H1 (cell line): ENCODE measurements at regions not wholly inside any gene's neighbourhood (a gene's known extent, or its start where the extent isn't known, plus 50 kb on each side); places are given as distances from the start of the nearest gene placed in this dataset.

Experiments used
- CTCF ChIA-PET: fragments of 300-600 bp; sonication (Branson Sonifier 250); formaldehyde crosslinking; loops from one replicate; lab custom pipeline; 2021; ENCODE audit not compliant: partially characterized antibody; lab: Charles Lee
- POLR2A ChIA-PET: fragments of 300-600 bp; sonication (Branson Sonifier 250); formaldehyde crosslinking; loops from one replicate; lab custom pipeline; 2021; ENCODE audit warnings: inconsistent platforms; ENCODE audit not compliant: partially characterized antibody; lab: Charles Lee
- DNase-seq, 2 experiments: peaks; one replicate each; pipeline versions ENCODE4 v3.0.0 to v3.0.0-alpha.2; 2010 to 2022; ENCODE audit warnings: low spot score in 2 of 2, low read depth in 1 of 2, mixed read lengths in 1 of 2
- FAIRE-seq: peaks from 2 replicates; lab custom pipeline; 2011; peaks lifted over from hg19 to GRCh38; lab: Jason Lieb, UNC
- H2AFZ ChIP-seq: 2 replicates; pipeline ENCODE4 v1.8.1; 2012; ENCODE audit warnings: low read length, inconsistent platforms
- H2AK5ac ChIP-seq: 2 replicates; pipeline ENCODE4 v1.6.1; 2013; ENCODE audit warnings: low read depth, low read length
- H2BK120ac ChIP-seq: replicated peaks from 2 replicates; pipeline ENCODE3; 2013; ENCODE audit warnings: low read depth, low read length, inconsistent platforms
- H2BK12ac ChIP-seq: 2 replicates; pipeline ENCODE4 v1.6.1; 2013; ENCODE audit warnings: low read depth, low read length
- H2BK15ac ChIP-seq: 2 replicates; pipeline ENCODE4 v1.6.1; 2013; ENCODE audit warnings: low read length
- H2BK20ac ChIP-seq: 2 replicates; pipeline ENCODE4 v1.6.1; 2013; ENCODE audit warnings: low read length
- H2BK5ac ChIP-seq: 2 replicates; pipeline ENCODE4 v1.6.1; 2013; ENCODE audit warnings: low read depth, low read length
- H3K14ac ChIP-seq: 2 replicates; pipeline ENCODE4 v1.6.1; 2013; ENCODE audit warnings: inconsistent platforms; ENCODE audit not compliant: insufficient read length
- H3K18ac ChIP-seq: 2 replicates; pipeline ENCODE4 v1.6.1; 2013; ENCODE audit warnings: low read length; ENCODE audit errors: extremely low read depth
- H3K23ac ChIP-seq: 2 replicates; pipeline ENCODE4 v1.6.1; 2013; ENCODE audit warnings: inconsistent platforms; ENCODE audit not compliant: insufficient read length
- H3K23me2 ChIP-seq: 2 replicates; pipeline ENCODE4 v1.6.1; 2013; ENCODE audit warnings: low read depth, low read length
- H3K27ac ChIP-seq: 2 replicates; pipeline ENCODE4 v1.6.1; 2011; ENCODE audit warnings: low read depth, low read length, inconsistent platforms
- H3K27me3 ChIP-seq, 4 experiments: replicated peaks in 1 of 4; 1 replicate in 1 of 4; 2 replicates in 3 of 4; pipeline versions ENCODE4 v1.6.1 to v1.8.1; 2011 to 2013; ENCODE audit warnings: low read length in 3 of 4, mild to moderate bottlenecking in 3 of 4, inconsistent platforms in 2 of 4, mixed read lengths in 2 of 4, moderate library complexity in 1 of 4; ENCODE audit not compliant: control insufficient read depth in 3 of 4, insufficient read depth in 3 of 4; ENCODE audit errors: extremely low read depth in 1 of 4
- H3K36me3 ChIP-seq, 4 experiments: 2 replicates each; pipeline versions ENCODE4 v1.6.1 to v1.8.1; 2011 to 2013; ENCODE audit warnings: mild to moderate bottlenecking in 4 of 4, low read length in 3 of 4, moderate library complexity in 2 of 4, control low read depth in 1 of 4, inconsistent platforms in 1 of 4; ENCODE audit not compliant: insufficient read depth in 4 of 4, control insufficient read depth in 2 of 4
- H3K4ac ChIP-seq: replicated peaks from 2 replicates; pipeline ENCODE3; 2013; ENCODE audit warnings: low read length, low read depth, mixed read lengths, inconsistent platforms; ENCODE audit not compliant: insufficient read length
- H3K4me1 ChIP-seq, 4 experiments: replicated peaks in 1 of 4; 1 replicate in 1 of 4; 2 replicates in 3 of 4; pipeline versions ENCODE4 v1.6.1 to v1.8.1; 2011 to 2013; ENCODE audit warnings: low read length in 3 of 4, inconsistent platforms in 2 of 4, mixed read lengths in 1 of 4; ENCODE audit not compliant: insufficient read depth in 4 of 4, control insufficient read depth in 3 of 4
- H3K4me2 ChIP-seq, 2 experiments: 2 replicates each; pipeline versions ENCODE4 v1.6.1 to v1.8.1; 2011 to 2013; ENCODE audit warnings: low read depth in 2 of 2, low read length in 2 of 2, control low read depth in 1 of 2, inconsistent platforms in 1 of 2, mild to moderate bottlenecking in 1 of 2; ENCODE audit not compliant: insufficient read depth in 1 of 2
- H3K4me3 ChIP-seq, 4 experiments: fragments of 200-600, 300-600 bp in 1 of 4; sonication (generic), shearing (Covaris generic), sonication (Bioruptor Twin) in 1 of 4; 2 replicates each; pipeline versions ENCODE4 v1.5.1 to v1.8.1; 2011 to 2016; ENCODE audit warnings: low read length in 4 of 4, low read depth in 3 of 4, control low read depth in 2 of 4, inconsistent platforms in 2 of 4, mild to moderate bottlenecking in 2 of 4, mixed read lengths in 1 of 4, moderate library complexity in 1 of 4; ENCODE audit not compliant: insufficient read depth in 2 of 4; ENCODE audit errors: extremely low read depth in 1 of 4
- H3K56ac ChIP-seq: replicated peaks from 2 replicates; pipeline ENCODE3; 2013; ENCODE audit warnings: low read depth, mild to moderate bottlenecking, mixed read lengths, low read length, inconsistent platforms; ENCODE audit not compliant: insufficient read length
- H3K79me1 ChIP-seq: 2 replicates; pipeline ENCODE4 v1.6.1; 2013; ENCODE audit warnings: low read depth, low read length, control low read depth
- H3K79me2 ChIP-seq, 2 experiments: 2 replicates each; pipeline versions ENCODE4 v1.6.1 to v1.8.1; 2012 to 2013; ENCODE audit warnings: low read length in 2 of 2, mild to moderate bottlenecking in 2 of 2, inconsistent platforms in 1 of 2; ENCODE audit not compliant: insufficient read depth in 2 of 2, control insufficient read depth in 1 of 2
- H3K9ac ChIP-seq, 4 experiments: replicated peaks in 1 of 4; 1 replicate in 1 of 4; 2 replicates in 3 of 4; pipeline versions ENCODE4 v1.6.1 to v1.8.1; 2011 to 2013; ENCODE audit warnings: low read depth in 3 of 4, low read length in 3 of 4, control low read depth in 2 of 4, mild to moderate bottlenecking in 2 of 4, moderate library complexity in 2 of 4, inconsistent platforms in 1 of 4; ENCODE audit errors: extremely low read depth in 1 of 4
- H3K9me3 ChIP-seq, 2 experiments: 2 replicates each; pipeline versions ENCODE4 v1.6.1 to v1.8.1; 2012 to 2013; ENCODE audit warnings: mild to moderate bottlenecking in 2 of 2, moderate library complexity in 2 of 2, control low read depth in 1 of 2, inconsistent platforms in 1 of 2, low read depth in 1 of 2, low read length in 1 of 2, mixed read lengths in 1 of 2; ENCODE audit not compliant: insufficient read depth in 2 of 2
- H4K20me1 ChIP-seq, 2 experiments: replicated peaks in 1 of 2; 2 replicates each; pipeline versions ENCODE3 to v1.8.1; 2011 to 2013; ENCODE audit warnings: inconsistent platforms in 2 of 2, low read length in 2 of 2, mild to moderate bottlenecking in 1 of 2; ENCODE audit not compliant: insufficient read depth in 2 of 2, control insufficient read depth in 1 of 2
- H4K5ac ChIP-seq: 2 replicates; pipeline ENCODE4 v1.6.1; 2013; ENCODE audit warnings: low read length, low read depth, mixed read lengths, inconsistent platforms; ENCODE audit not compliant: insufficient read length
- H4K8ac ChIP-seq: 2 replicates; pipeline ENCODE4 v1.8.0; 2013; ENCODE audit warnings: mild to moderate bottlenecking, moderate library complexity, low read length, inconsistent platforms; ENCODE audit not compliant: insufficient read depth; ENCODE audit errors: extremely low read depth
- H4K91ac ChIP-seq: replicated peaks from 2 replicates; pipeline ENCODE3; 2013; ENCODE audit warnings: low read length, mixed read lengths, inconsistent platforms; ENCODE audit not compliant: insufficient read length
- CHD1 ChIP-seq: IDR thresholded peaks from 2 replicates; pipeline ENCODE4 v1.6.1; 2012; ENCODE audit warnings: low read depth, low read length, improper control_type of control experiment
- PHF8 ChIP-seq: fragments of 200-600 bp; sonication (generic); conservative IDR thresholded peaks from 2 replicates; pipeline ENCODE4 v1.7.1; 2012; ENCODE audit warnings: low read depth, mild to moderate bottlenecking, inconsistent platforms, low read length, moderate library complexity
- POLR2AphosphoS5 ChIP-seq: IDR thresholded peaks from 2 replicates; pipeline ENCODE4 v1.6.1; 2011; ENCODE audit warnings: low read depth, low read length
- WGBS, 2 experiments: shearing (Covaris generic) in 1 of 2; methylation state at CpG; one replicate each; pipeline versions ENCODE4 v1.1.6 to v1.1.7; 2013 to 2015; ENCODE audit warnings: low lambda C conversion rate in 2 of 2, mixed read lengths in 2 of 2, inconsistent platforms in 1 of 2, low coverage in 1 of 2, missing lambda C conversion rate in 1 of 2; ENCODE audit not compliant: insufficient replicate concordance in 2 of 2, insufficient coverage in 1 of 2, insufficient read length in 1 of 2; ENCODE audit errors: extremely low coverage in 1 of 2, missing lambda C conversion rate in 1 of 2; 5-methylcytosine and 5-hydroxymethylcytosine counted together

DNA sequence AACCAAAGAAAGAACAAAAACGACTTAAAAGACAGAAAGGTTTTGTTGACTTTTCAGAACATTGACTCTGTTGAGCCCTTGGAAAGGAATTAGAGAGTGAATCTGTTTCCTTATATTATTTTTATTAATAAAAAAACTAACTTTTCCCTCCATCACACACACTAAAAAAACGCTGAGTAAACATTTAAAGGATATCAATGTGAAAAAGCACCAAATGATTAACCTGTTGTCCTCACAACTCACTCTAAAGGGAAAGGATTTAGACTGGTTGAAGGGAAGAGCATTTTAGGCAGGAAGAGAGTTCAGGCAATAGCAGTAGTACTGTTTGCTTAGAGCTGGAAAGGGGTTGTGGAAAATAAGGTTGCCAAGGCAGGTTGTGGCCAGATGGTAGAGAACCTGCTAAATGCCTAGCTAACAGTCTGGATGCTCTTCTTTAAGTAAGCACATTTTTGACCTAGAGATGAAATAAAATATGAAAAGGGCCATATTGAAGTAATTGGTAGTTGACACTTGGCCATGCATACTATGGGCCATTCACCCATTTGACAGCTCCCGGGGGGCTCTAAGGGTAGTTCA is 98.0 kb upstream of the NDP start:
- ChIA-PET CTCF (interaction anchor here (0.6 kb wide), 1 partner anchor 230 kb away, joined by 3 read pairs; no protein-coding TSS in a partner anchor), POLR2A (no interaction called here)
- Histone ChIP-seq H2BK12ac (no peak overlapping the region), H2AK5ac (no peak overlapping the region), H3K23me2 (no peaks in the 10 kb centered on the region), H4K91ac (no peak overlapping the region), H3K4ac (no peak overlapping the region), H3K79me2 (no peaks in the 10 kb centered on the region), H3K18ac (no peak overlapping the region), H2BK120ac (no peak overlapping the region), H3K27me3 (no peaks in the 10 kb centered on the region), H2AFZ (no peak overlapping the region), H2BK20ac (no peak overlapping the region), H3K14ac (no peak overlapping the region), H4K5ac (no peak overlapping the region), H2BK5ac (no peak overlapping the region), H3K9me3 (no peaks in the 10 kb centered on the region), H3K4me1 (no peaks in the 10 kb centered on the region), H3K27ac (no peak overlapping the region), H3K36me3 (no peaks in the 10 kb centered on the region), H4K8ac (no peak overlapping the region), H3K79me1 (no peaks in the 10 kb centered on the region), H3K23ac (no peak overlapping the region), H4K20me1 (no peaks in the 10 kb centered on the region), H2BK15ac (no peak overlapping the region), H3K4me2 (no peak overlapping the region), H3K9ac (no peak overlapping the region), H3K4me3 (no peak overlapping the region), H3K56ac (no peak overlapping the region)
- FAIRE-seq = no peak
- DNase-seq = no peak
- 83% methylated on average over 3 of the region's 3 CpGs; no CpG with 5 or more reads in 1 of the 2 experiments for WGBS, 2 experiments
- TF ChIP-seq PHF8 (no peak), CHD1 (no peak), POLR2AphosphoS5 (no peak)
